Stimulated activated naive CD8-positive, alpha-beta T cell treated with anti-CD3 and anti-CD28 coated beads, Interleukin-15, Interleukin-2, amounts not matched to agents 100 ng/mL and 50 ng/mL, for 24 hours (primary cell): ENCODE measurements at regions not wholly inside any gene's neighbourhood (a gene's known extent, or its start where the extent isn't known, plus 50 kb on each side); places are given as distances from the start of the nearest gene placed in this dataset.

Experiments used
- H3K27ac Mint-ChIP-seq: one replicate; pipeline ENCODE4 v1.8.0; 2021; ENCODE audit warnings: mild to moderate bottlenecking, mixed read lengths
- H3K27me3 Mint-ChIP-seq: one replicate; pipeline ENCODE4 v1.8.0; 2021; ENCODE audit warnings: mixed read lengths
- H3K36me3 Mint-ChIP-seq: one replicate; pipeline ENCODE4 v1.8.0; 2021; ENCODE audit warnings: low read depth, mixed read lengths
- H3K4me1 Mint-ChIP-seq: one replicate; pipeline ENCODE4 v1.8.0; 2021; ENCODE audit warnings: low read depth, mixed read lengths
- H3K4me3 Mint-ChIP-seq: one replicate; pipeline ENCODE4 v1.8.0; 2021; ENCODE audit warnings: mild to moderate bottlenecking, mixed read lengths
- H3K9me3 Mint-ChIP-seq: one replicate; pipeline ENCODE4 v1.8.0; 2021; ENCODE audit warnings: mixed read lengths

DNA sequence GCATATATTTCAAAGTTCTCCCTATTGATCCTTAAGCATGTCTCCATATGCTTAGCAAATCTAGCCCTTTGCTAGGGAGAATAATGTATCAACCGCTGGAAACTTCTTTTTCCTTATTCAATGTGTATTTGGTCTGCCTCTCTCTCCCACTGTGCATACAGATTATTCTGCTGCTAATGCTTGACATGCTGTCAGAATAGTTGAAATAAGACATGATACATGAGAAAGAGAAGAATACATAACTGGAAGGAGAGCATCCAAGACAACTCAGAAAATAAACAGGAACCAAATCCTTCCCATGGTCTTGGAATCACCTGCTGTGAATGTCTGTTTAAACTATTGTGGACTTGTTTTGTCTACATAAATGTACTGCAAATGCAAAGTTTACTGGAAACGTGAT lies 1103.0 kb downstream of the EFNB2 start:
- no peaks in the 10 kb centered on the region for H3K9me3 Mint-ChIP-seq
- no peaks in the 10 kb centered on the region for H3K4me1 Mint-ChIP-seq
- no peak overlapping the region for H3K4me3 Mint-ChIP-seq
- no peak overlapping the region for H3K27ac Mint-ChIP-seq
- no peaks in the 10 kb centered on the region for H3K36me3 Mint-ChIP-seq
- no peaks in the 10 kb centered on the region for H3K27me3 Mint-ChIP-seq

DNA sequence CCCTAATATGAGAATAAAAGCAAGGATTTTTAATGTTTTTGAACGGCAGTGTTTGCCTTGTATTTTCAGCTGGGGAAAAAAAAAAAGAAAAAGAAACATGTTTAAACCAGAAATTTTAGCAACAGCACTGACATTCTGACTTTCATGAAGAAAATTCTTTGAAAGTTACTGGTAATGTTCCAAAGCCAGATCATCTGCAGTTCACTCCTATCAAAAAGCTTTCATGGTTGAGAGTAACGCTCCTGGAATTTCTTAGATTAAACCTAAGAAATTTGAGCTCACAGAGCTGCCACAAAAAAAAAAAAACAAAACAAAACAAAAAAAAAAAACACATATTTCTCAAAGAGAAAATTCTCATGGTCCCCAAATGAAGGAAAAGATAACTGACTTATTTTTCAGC lies 1106.7 kb downstream of the EFNB2 start:
- H3K36me3 Mint-ChIP-seq = no peaks in the 10 kb centered on the region
- no peaks in the 10 kb centered on the region for H3K4me1 Mint-ChIP-seq
- H3K27me3 Mint-ChIP-seq = no peaks in the 10 kb centered on the region
- no peak overlapping the region for H3K27ac Mint-ChIP-seq
- H3K4me3 Mint-ChIP-seq = no peak overlapping the region
- H3K9me3 Mint-ChIP-seq = no peaks in the 10 kb centered on the region

DNA sequence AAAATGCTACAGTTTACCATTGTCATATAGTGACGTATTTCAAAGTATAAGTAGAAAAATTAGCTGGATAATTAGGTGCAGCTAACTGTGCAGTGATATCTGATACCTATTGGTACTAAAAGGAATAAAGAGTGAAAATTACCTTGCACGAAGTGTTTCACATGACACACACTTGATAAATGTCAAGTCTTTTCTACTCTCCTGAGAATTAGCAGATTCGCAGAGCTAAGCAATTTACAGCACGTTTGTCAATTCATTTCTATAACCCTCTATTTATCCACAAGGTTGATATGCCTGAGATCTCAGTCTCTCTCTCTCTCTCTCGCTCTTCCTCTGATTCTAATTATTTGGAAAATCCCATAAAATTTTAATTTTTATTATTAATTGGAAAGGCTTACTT lies 1109.0 kb downstream of the EFNB2 start:
- no peaks in the 10 kb centered on the region for H3K9me3 Mint-ChIP-seq
- H3K4me3 Mint-ChIP-seq = no peak overlapping the region
- no peaks in the 10 kb centered on the region for H3K36me3 Mint-ChIP-seq
- H3K27ac Mint-ChIP-seq = no peak overlapping the region
- H3K27me3 Mint-ChIP-seq = no peaks in the 10 kb centered on the region
- no peaks in the 10 kb centered on the region for H3K4me1 Mint-ChIP-seq

DNA sequence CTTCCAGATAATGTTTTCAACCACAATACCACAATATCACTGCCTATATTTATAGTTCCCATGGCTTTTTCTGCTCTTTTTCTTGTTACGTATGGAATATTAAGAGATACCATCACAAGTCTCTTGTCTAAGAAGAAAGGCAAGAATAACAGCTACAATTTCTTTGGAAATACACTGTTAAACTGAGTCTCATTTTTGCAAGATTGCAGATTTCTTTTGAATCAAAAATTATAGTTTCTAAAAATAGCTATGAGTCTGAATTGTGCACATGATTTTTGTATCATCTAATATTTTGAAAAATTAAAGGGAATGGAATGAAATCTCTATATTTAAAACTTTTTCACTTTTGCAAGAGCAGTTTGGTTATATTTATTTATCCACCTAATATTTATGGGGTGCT lies 1120.8 kb downstream of the EFNB2 start:
- Mint-ChIP-seq H3K27me3 (no peaks in the 10 kb centered on the region), H3K4me1 (no peaks in the 10 kb centered on the region), H3K36me3 (no peaks in the 10 kb centered on the region)

DNA sequence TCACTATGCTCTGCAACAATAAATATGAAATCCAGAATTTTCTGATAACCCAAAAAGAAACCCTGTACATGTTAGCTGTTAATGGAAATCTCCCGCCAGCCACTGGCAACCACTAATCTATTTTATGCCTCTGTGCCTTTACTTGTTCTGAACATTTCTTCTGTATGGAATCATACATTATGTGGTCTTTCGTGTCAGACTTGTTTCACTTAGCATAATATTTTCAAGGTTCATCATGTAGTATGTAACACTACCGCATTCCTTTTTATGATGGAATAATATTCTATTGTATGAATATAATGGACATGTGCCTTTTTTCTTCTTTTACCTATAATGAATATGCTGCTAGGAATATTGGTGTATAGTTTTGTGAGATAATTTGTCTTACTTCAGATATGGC lies 1123.3 kb downstream of the EFNB2 start:
- no peak overlapping the region for H3K27ac Mint-ChIP-seq
- no peak overlapping the region for H3K4me3 Mint-ChIP-seq
- no peaks in the 10 kb centered on the region for H3K27me3 Mint-ChIP-seq
- peaks cover 3% of the 10 kb centered on the region for H3K9me3 Mint-ChIP-seq
- no peaks in the 10 kb centered on the region for H3K4me1 Mint-ChIP-seq
- H3K36me3 Mint-ChIP-seq = no peaks in the 10 kb centered on the region

More for the DNA sequence above, 1120.8 kb downstream of the EFNB2 start:
- H3K9me3 Mint-ChIP-seq = peaks cover 5% of the 10 kb centered on the region
- H3K27ac Mint-ChIP-seq = no peak overlapping the region
- H3K4me3 Mint-ChIP-seq = no peak overlapping the region

DNA sequence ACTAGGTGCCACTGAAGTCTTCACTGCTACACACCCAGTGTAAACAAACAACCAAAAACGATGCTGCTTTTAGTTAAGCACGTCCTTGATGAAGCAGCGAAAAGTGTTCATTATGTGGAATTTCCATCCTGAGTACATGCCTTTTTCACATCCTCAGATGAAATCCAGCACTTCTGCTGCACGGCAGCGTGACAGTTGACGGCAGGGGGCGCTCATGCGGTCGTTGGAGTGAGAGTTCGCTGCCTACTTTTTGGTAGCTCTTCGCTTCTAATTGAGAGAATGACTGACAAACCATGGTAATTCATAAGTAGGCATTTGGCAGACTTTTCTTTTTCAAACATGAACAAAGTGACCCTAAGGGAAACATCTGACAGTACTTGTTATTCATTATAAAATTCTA lies 1124.9 kb downstream of the EFNB2 start:
- H3K27me3 Mint-ChIP-seq = no peaks in the 10 kb centered on the region
- no peaks in the 10 kb centered on the region for H3K36me3 Mint-ChIP-seq
- peaks cover 3% of the 10 kb centered on the region for H3K9me3 Mint-ChIP-seq
- H3K4me1 Mint-ChIP-seq = no peaks in the 10 kb centered on the region
- no peak overlapping the region for H3K4me3 Mint-ChIP-seq
- no peak overlapping the region for H3K27ac Mint-ChIP-seq

DNA sequence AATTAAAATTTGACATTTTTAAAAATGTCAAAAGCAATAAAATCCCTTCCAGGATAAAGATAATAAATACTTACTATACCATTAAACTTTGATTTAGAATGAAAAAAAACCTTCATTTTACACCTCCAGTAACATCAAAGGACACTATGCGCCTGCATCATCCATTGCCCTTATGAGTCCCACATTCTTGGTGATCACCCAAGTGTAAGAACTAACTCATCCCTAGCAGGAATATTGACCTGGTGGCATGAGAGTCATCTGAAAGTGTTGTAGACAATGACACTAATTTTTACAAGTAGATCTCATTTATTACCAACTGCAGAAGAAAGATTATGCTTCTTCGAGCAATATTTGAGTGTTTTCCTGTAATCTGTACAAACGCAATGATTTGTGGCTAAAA lies 1128.9 kb downstream of the EFNB2 start:
- Mint-ChIP-seq H3K9me3 (peaks cover 3% of the 10 kb centered on the region), H3K4me1 (no peaks in the 10 kb centered on the region), H3K27me3 (no peaks in the 10 kb centered on the region), H3K36me3 (no peaks in the 10 kb centered on the region), H3K4me3 (no peak overlapping the region), H3K27ac (no peak overlapping the region)

DNA sequence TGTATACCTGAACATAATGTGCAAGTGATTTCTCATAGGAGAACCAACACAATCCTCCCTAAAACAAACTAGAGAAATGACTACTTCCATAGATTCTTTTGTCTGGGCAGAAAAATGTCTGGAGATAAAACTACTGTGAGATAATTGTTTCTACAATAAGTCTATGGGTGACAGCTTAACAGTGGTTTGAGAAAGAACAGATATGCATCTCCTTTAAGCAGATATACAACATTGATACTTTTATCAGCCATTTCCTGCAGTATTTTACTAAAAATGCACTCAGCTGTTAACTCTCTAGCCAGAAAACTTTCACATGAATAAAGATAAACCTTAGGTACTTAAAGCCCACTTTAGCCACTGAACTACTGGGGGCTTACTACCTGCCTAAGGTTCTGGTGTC lies 1132.4 kb downstream of the EFNB2 start:
- H3K36me3 Mint-ChIP-seq = no peaks in the 10 kb centered on the region
- H3K27ac Mint-ChIP-seq = no peak overlapping the region
- no peaks in the 10 kb centered on the region for H3K9me3 Mint-ChIP-seq
- no peak overlapping the region for H3K4me3 Mint-ChIP-seq
- no peaks in the 10 kb centered on the region for H3K4me1 Mint-ChIP-seq
- no peaks in the 10 kb centered on the region for H3K27me3 Mint-ChIP-seq

DNA sequence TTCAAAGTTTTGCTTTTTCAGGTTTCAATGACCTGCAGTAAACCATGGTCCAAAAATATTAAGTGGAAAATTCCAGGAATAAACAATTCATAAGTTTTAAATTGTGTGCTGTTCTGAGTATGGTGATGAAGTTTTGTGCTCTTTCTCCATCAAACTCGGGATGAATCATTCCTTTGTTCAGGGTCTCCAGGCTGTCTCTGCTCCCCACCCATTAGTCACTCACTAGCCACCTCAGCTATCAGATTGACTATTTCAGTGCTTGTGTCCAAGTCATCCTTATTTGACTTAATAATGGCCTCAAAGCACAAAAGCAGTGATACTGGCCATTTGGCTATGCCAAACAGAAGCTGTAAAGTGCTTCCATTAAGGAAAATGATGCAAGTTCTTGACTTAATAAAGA lies 1140.4 kb downstream of the EFNB2 start:
- Mint-ChIP-seq H3K4me1 (no peaks in the 10 kb centered on the region), H3K9me3 (no peaks in the 10 kb centered on the region), H3K4me3 (no peak overlapping the region), H3K27ac (no peak overlapping the region), H3K36me3 (no peaks in the 10 kb centered on the region), H3K27me3 (no peaks in the 10 kb centered on the region)

DNA sequence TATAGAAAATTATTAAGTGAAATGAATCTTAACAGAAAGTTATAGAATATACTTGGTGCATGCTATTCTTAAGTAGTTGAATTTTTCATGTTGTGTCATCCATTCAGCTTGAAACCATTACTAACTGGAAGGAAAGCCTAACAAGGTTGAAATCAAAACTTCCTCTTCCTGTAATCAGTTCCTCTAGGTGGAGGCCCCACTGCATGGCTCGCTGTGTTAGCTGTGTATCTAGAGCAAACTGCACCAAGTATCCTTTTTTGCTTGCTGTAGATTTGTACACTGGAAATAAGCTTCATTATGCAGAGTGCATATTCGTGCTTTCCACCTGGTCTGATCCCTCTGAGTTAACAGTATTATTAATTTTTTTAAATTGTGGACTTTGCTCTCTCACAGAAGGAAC lies 1146.1 kb downstream of the EFNB2 start:
- H3K36me3 Mint-ChIP-seq = no peaks in the 10 kb centered on the region
- no peak overlapping the region for H3K4me3 Mint-ChIP-seq
- H3K27ac Mint-ChIP-seq = no peak overlapping the region
- H3K27me3 Mint-ChIP-seq = no peaks in the 10 kb centered on the region
- H3K4me1 Mint-ChIP-seq = no peaks in the 10 kb centered on the region
- no peaks in the 10 kb centered on the region for H3K9me3 Mint-ChIP-seq

DNA sequence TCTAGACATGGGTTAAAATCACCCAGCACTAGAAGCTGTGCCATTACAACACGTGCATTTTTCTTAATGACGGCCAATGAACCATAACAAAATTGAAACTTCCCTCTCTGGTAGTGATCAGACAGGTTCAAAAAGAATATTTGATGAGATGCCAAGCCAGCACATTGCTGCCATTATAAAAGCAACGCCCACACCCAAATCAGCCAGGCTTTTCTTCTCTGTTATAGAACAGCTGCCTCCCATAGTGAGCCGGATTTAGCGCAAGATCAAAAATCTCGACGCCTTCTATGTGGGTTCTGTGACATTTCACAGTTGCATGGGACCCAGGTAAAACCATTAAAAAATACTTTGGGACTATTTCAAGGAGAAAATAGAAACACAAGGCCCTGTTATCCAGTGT lies 1158.0 kb downstream of the EFNB2 start:
- no peaks in the 10 kb centered on the region for H3K4me1 Mint-ChIP-seq
- no peaks in the 10 kb centered on the region for H3K36me3 Mint-ChIP-seq
- H3K9me3 Mint-ChIP-seq = no peaks in the 10 kb centered on the region
- no peak overlapping the region for H3K27ac Mint-ChIP-seq
- H3K27me3 Mint-ChIP-seq = no peaks in the 10 kb centered on the region
- H3K4me3 Mint-ChIP-seq = no peak overlapping the region

DNA sequence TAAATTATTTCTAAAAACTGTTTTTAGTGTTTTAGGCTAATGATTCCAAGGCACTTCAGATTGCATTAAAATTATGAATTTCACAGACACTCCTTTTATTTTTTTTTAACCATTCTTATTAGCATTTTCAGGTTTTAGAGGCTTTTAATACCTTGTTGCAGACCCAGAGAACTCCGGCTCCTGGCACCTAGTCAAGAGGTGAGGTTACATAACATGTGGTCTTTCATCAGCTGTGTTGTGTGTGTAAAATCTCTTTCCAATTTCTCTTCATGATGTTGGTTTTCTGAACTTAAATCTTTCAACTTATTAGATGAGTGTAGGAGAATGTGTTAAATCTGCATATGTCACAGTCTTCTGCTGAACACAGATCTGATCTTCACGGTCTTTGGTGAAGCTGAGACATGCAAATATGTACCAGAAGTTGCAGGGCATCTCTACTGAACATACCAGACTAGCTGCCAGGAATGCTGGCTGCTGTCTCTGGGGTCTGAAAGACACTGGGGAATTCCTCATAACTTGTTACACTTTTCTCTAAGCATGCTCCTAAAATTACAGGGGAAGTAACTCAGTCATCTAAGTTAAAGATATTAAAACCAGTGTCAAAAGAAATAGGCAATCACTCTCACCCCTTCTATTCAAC lies 1165.3 kb downstream of the EFNB2 start:
- Mint-ChIP-seq H3K27me3 (no peaks in the 10 kb centered on the region), H3K9me3 (peaks cover 3% of the 10 kb centered on the region), H3K36me3 (peaks cover 5% of the 10 kb centered on the region), H3K4me3 (no peak overlapping the region), H3K27ac (no peak overlapping the region), H3K4me1 (no peaks in the 10 kb centered on the region)

DNA sequence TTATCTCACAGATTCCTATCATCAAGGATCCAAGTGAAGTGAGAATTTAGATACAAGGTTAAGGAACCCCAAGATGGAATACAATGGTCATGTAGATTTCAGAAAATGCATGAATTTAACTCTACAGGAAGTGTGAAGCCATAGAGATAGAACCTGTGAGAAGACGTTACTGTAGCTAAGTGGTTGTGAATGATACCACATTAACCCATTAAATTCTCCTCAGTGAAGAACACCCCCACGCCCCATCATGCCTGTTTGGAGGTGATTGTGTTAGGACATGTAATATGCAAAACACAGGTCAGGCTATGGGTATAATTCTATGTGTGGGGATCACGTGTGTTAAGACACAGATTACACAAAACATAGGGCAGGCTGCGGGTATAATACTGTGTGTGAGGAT lies 1166.7 kb downstream of the EFNB2 start:
- H3K27me3 Mint-ChIP-seq = no peaks in the 10 kb centered on the region
- H3K27ac Mint-ChIP-seq = no peak overlapping the region
- no peak overlapping the region for H3K4me3 Mint-ChIP-seq
- H3K4me1 Mint-ChIP-seq = no peaks in the 10 kb centered on the region
- peaks cover 5% of the 10 kb centered on the region for H3K36me3 Mint-ChIP-seq
- H3K9me3 Mint-ChIP-seq = peaks cover 3% of the 10 kb centered on the region

DNA sequence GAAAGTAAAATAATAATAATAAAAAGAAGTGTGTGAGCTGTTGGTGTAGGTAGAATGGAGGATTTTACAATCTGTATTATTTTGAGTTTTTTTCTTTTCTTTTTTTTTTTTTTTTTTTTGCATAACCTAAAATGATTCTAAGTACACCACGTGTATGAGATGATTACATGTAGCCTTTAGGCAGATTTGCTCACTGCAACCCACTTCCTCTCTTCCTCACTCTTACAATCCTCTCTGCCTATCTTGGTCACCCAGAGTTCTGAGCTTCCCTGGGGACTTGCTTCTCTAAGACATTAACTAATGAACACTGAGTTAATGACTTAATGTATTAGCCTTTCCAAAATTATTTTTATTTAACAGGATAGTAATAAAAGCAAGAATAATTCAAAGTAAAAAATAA lies 1169.6 kb downstream of the EFNB2 start:
- no peaks in the 10 kb centered on the region for H3K4me1 Mint-ChIP-seq
- no peak overlapping the region for H3K27ac Mint-ChIP-seq
- H3K9me3 Mint-ChIP-seq = no peaks in the 10 kb centered on the region
- H3K27me3 Mint-ChIP-seq = no peaks in the 10 kb centered on the region
- no peaks in the 10 kb centered on the region for H3K36me3 Mint-ChIP-seq
- H3K4me3 Mint-ChIP-seq = no peak overlapping the region

DNA sequence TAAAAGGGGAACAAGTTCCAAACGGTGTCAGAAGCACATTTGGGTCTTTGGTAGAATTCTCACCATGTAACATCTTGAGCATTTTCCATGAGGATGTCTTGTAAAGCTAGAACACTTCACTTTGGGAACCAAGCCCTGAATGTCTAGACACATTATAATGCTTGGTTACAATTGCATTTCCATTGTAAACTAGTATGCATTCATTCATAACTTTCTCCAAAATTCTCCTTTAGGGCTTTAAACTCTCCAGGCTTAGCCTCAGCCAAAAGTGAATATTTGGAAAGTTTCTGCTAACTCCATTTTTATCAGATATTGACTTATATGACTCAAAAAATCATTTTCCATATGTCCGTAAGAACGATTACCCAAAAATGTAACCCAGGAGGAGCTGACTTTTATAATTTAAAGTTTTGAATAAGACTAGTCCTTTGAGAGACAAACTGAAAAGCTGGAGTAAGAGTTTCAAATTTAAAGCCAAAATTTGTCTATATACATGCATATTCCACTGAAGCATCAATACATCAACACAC lies 1170.4 kb downstream of the EFNB2 start:
- H3K4me3 Mint-ChIP-seq = no peak overlapping the region
- H3K27ac Mint-ChIP-seq = no peak overlapping the region
- H3K4me1 Mint-ChIP-seq = no peaks in the 10 kb centered on the region
- H3K27me3 Mint-ChIP-seq = no peaks in the 10 kb centered on the region
- H3K9me3 Mint-ChIP-seq = no peaks in the 10 kb centered on the region
- H3K36me3 Mint-ChIP-seq = no peaks in the 10 kb centered on the region

DNA sequence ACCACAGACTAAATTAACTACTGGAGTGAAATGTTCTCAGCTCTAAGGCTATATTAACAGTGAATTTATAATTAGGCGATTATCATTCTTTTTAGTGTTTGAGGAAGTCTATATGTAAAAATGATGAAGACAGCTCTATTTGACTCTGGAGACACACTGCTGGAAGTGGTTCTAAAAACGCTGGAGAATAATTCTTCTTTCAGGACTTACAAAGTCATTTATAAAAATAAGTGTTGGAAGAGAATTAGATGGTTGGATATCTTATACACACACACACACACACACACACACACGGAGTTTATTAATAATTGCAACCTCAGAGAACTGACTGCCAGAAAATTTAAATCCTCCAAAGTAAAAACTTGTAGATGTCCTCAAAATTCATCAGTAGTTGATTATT lies 1171.3 kb downstream of the EFNB2 start:
- H3K9me3 Mint-ChIP-seq = no peaks in the 10 kb centered on the region
- H3K27me3 Mint-ChIP-seq = no peaks in the 10 kb centered on the region
- no peak overlapping the region for H3K4me3 Mint-ChIP-seq
- no peak overlapping the region for H3K27ac Mint-ChIP-seq
- H3K4me1 Mint-ChIP-seq = no peaks in the 10 kb centered on the region
- no peaks in the 10 kb centered on the region for H3K36me3 Mint-ChIP-seq
